GM18507 (cell line): ENCODE measurements at regions not wholly inside any gene's neighbourhood (a gene's known extent, or its start where the extent isn't known, plus 50 kb on each side); places are given as distances from the start of the nearest gene placed in this dataset.
A peak's percentile ranks its signal among the peaks of the same experiment; 100 is the strongest.
"Not testable (repeated sequence)": the region's sequence is repeated elsewhere in the genome, so short reads cannot be mapped to it uniquely, and the experiment has no call there.

ENCODE experiments used
- DNase-seq: peaks from one replicate; pipeline ENCODE4 v3.0.0; 2011; ENCODE audit warnings: low read depth; ENCODE audit not compliant: insufficient read length; ENCODE audit errors: extremely low spot score
- FAIRE-seq: peaks from 2 replicates; lab custom pipeline; 2011; peaks lifted over from hg19 to GRCh38; lab: Jason Lieb, UNC

GRCh38 chr6:140284871-140285270 is 910.4 kb upstream of the CITED2 start:
- FAIRE-seq (no peak), DNase-seq (no peak)

GRCh38 chr6:140283197-140283596 is 908.7 kb upstream of the CITED2 start:
- DNase-seq (no peak), FAIRE-seq (no peak)

- no peak for FAIRE-seq
- DNase-seq: no peak
Measured at GRCh38 chr6:140281767-140282166, 907.3 kb upstream of the CITED2 start.

GRCh38 chr6:140281236-140281635 is 906.8 kb upstream of the CITED2 start:
- no peak for DNase-seq
- FAIRE-seq: no peak

DNA sequence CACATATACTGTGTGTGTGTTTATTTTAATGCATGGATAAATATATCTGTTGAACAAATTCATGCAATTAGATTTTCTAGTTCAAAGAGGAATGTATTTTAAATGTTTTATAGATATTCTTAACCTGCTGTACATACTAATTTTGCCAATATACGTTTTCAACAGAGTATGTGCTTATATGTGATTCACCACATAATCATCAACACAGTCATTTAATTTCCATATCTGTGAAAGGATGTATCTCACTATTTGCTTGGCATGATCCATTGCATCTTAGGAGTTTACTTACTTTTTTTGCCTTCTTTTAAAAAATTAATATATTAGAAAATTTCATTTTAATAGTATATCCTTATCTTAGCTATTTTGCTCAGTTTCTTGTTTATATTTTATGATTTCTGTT is 902.3 kb upstream of the CITED2 start:
- FAIRE-seq (no peak), DNase-seq (no peak)

DNA sequence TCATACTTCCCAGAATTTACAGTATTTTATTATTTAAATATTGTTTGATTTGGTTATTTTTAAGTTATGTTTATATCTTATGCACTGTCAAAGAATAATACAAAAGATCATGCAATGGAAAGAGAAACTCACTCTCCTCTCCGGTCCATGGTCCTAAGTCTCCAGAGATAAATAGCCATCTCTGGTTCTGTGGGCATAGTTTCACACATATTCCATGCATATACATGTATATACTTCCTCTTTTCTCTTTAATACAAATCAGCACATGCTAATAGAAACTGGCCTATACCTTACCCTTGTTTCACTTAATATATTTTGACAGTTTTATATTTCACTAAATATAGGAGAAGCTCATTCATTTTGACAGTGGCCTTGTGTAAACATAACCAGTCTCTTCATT is 901.7 kb upstream of the CITED2 start:
- no peak for DNase-seq

GRCh38 chr6:140275725-140276124 is 901.3 kb upstream of the CITED2 start:
- DNase-seq: no peak
- FAIRE-seq: no peak

More for the DNA sequence above, 901.7 kb upstream of the CITED2 start:
- FAIRE-seq: no peak

DNA sequence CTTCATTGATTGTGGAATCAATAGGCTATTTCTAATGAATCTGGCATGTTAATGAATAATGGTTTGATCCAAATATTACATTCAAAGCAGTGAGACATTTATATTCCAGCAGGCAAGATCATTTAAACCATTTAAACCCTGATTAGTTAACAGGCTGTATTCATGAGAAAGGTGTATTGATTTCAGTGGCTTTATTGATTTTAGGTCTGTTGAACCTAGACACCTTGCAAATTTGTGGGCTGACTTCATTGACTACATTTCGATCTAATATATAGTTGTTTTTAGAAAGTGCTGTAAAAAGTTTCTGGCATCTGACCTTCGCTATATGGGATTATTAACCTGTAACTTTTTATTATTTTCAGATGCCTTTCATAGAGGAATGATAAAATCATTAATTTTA is 900.1 kb upstream of the CITED2 start:
- DNase-seq (no peak), FAIRE-seq (no peak)

DNA sequence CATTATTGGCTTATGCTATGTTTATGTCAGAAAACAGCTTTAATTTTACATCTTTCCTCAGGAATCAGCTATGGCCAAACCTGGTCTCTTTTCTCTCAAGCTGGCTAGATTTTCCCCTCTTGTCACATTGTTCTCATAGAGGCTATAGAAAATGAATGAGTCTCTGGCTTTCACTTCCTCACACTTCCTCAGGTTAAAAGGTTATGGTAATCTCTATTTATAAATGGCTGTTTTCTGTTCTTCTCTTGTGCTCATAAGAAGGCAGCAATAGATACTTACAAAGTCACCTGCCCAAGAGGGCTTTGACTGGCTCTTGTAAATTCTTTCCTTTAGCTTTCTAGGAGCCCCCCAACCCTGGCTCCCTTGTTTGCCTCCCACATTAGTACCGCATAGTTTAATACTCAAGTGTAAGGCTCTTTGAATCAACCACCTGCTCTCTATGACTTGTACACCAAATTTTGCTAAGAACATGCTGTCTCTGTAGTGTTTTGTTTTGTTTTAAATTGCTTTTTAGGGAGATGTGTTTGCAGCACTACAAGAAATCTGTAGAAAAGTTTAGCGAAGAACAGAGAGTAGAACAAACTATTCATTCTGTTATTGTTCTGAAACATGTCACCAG is 897.4 kb upstream of the CITED2 start:
- peak; percentile 5 for DNase-seq
- peak; percentile 78 for FAIRE-seq

GRCh38 chr6:140269591-140270165 is 895.2 kb upstream of the CITED2 start:
- no peak for FAIRE-seq

GRCh38 chr6:140264431-140264830 is 890.0 kb upstream of the CITED2 start:
- no peak for FAIRE-seq
- no peak for DNase-seq

More at GRCh38 chr6:140269591-140270165, 895.2 kb upstream of the CITED2 start:
- DNase-seq: no peak

GRCh38 chr6:140258302-140258701 is 883.9 kb upstream of the CITED2 start:
- FAIRE-seq, DNase-seq: not testable (repeated sequence)

DNA sequence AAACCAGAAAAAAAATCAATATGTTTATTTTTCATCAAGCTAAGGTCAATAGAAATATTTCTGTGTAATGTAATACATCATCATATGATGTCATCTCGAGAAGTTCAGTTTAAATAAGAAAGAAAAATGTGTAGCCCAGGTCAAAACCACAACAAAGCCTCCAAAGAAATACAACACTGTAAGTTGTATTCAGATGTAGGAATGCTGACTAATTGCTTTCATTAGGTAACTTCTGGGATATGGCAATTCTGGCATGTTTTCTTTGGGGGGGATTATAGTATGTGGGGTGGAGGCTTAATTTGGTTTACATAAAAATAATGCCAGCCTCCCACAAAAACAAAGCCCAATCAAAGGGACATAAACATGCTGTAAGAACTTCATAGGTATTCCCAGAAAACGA is 881.8 kb upstream of the CITED2 start:
- FAIRE-seq (no peak), DNase-seq (no peak)

GRCh38 chr6:140253096-140253495 is 878.6 kb upstream of the CITED2 start:
- FAIRE-seq (no peak), DNase-seq (no peak)

- DNase-seq (no peak), FAIRE-seq (no peak)
Measured at GRCh38 chr6:140252099-140252498, 877.7 kb upstream of the CITED2 start.

DNA sequence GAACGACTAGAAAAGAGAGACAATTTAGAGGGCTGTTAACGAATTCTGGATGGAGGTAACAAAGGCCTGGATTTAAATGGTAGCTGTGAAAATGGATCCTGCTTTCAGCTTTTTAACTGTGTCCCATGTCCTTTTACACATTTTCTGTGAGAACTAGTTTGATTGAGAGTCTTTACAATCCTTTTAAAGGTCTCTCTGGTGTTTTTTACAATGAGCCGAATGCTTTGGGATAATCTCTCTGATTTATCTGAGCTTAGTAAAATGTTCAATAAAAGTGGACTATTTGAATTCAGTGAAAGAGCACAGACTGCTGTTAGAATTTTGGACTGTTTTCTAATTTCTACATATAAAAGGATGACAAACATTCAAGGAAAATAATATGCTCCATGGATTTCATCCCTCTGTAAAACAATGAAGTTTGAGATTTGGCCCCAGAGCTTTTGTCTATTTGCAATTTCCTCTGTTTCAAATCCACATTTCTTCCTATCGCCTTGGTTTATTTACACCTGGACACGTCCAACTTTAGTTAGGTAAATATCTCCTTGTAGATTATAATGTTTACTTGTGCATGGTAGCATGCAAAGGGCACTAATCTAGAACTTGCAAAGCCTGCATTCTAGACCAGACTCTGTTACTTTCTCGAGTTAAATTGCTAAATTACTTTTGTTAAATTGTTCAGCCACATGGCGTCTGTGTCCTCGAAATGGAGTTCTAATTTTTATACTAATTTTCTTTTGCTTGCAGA is 871.0 kb upstream of the CITED2 start:
- FAIRE-seq (no peak), DNase-seq (no peak)

DNA sequence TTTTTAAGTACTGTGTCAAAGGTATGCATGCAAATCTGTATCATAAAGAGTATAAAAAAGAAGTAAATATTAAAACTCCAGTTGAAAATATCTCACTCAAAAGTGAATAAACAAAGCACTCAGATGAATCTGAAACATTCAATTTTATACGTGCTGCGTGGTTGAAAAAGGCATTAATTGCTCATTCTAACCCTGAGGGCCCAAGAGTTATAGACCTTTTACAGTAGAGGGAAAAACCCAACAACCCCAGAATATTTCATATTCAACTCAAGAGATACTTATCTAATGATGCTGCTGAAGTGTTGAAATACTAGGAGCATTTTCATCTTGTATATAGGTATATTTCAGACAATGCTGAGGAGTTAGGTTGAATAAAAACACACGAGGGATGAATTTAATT is 862.8 kb upstream of the CITED2 start:
- no peak for DNase-seq
- no peak for FAIRE-seq

DNA sequence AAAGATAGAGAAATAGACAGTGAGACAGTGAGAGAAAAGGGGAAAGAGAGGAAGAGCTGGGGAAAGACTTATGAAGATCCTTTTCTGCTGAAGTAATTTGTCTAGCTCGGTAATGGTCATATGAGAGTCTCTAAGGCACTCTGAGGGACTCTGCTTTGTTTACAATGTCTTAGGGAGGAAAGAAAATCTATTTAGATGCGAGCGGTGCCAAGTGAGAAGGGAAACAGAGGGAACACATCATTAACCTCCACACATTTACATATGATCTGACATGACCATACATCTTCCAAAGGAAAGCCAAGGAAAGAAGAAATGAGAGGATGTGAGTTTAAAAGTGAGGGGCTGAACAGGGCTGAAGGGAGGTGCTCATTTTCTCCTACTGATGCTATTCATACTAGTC is 862.3 kb upstream of the CITED2 start:
- DNase-seq: no peak
- FAIRE-seq: no peak

DNA sequence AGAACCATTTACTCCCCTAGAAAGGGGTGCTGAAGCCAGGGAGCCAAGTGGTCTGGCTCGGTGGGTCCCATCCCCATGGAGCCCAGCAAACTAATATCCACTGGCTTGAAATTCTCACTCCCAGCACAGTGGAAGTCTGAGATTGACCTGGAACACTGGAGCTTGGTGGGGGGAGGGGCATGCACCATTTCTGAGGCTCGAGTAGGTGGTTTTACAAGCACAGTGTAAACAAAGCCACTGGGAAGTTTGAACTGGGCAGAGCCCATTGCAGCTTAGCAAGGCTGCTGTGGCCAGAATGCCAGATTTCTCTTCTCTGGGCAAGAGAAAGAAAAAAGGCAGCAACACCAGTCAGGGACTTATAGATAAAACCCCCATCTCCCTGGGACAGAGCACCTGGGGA is 855.8 kb upstream of the CITED2 start:
- DNase-seq (no peak), FAIRE-seq (no peak)

- FAIRE-seq (no peak), DNase-seq (no peak)
Measured at GRCh38 chr6:140228491-140228890, 854.0 kb upstream of the CITED2 start.

GRCh38 chr6:140226637-140227036 is 852.2 kb upstream of the CITED2 start:
- DNase-seq: no peak
- no peak for FAIRE-seq
